Fibroblast of villous mesenchyme (primary cell): ENCODE measurements at regions not wholly inside any gene's neighbourhood (a gene's known extent, or its start where the extent isn't known, plus 50 kb on each side); places are given as distances from the start of the nearest gene placed in this dataset.
A peak's percentile ranks its signal among the peaks of the same experiment; 100 is the strongest.

Source experiments
- DNase-seq: peaks from one replicate; pipeline ENCODE4 v3.0.0-alpha.2; 2010; ENCODE audit warnings: low read depth
- H3K4me3 ChIP-seq: 2 replicates; pipeline ENCODE4 v1.5.1; 2011; ENCODE audit warnings: low read depth, mild to moderate bottlenecking, low read length
- CTCF ChIP-seq: IDR thresholded peaks from 2 replicates; pipeline ENCODE4 v1.5.1; 2012; ENCODE audit warnings: low read depth, mild to moderate bottlenecking, low read length; ENCODE audit not compliant: insufficient read depth

- H3K4me3 ChIP-seq, result no peak overlapping the region
- peak; percentile 71 for TF ChIP-seq CTCF
- DNase-seq, result peak; percentile 66
Observed at GRCh38 chr3:30112902-30113484, 493.4 kb upstream of the TGFBR2 start.

GRCh38 chr3:30113906-30114305 is 492.5 kb upstream of the TGFBR2 start:
- DNase-seq, result no peak
- no peak overlapping the region for H3K4me3 ChIP-seq
- TF ChIP-seq CTCF, result no peak

GRCh38 chr3:30114918-30115317 is 491.5 kb upstream of the TGFBR2 start:
- TF ChIP-seq CTCF, result no peak
- no peak for DNase-seq
- H3K4me3 ChIP-seq, result no peak overlapping the region

GRCh38 chr3:30122359-30122758 is 484.0 kb upstream of the TGFBR2 start:
- no peak for DNase-seq
- no peak for TF ChIP-seq CTCF
- no peak overlapping the region for H3K4me3 ChIP-seq

- TF ChIP-seq CTCF, result no peak
- no peak overlapping the region for H3K4me3 ChIP-seq
- DNase-seq, result no peak
Observed at GRCh38 chr3:30123224-30123623, 483.2 kb upstream of the TGFBR2 start.

GRCh38 chr3:30123755-30124154 is 482.6 kb upstream of the TGFBR2 start:
- TF ChIP-seq CTCF, result no peak

More at GRCh38 chr3:30123755-30124154, 482.6 kb upstream of the TGFBR2 start:
- no peak for DNase-seq
- H3K4me3 ChIP-seq, result no peak overlapping the region
